ENCODE measurements at regions not wholly inside any gene's neighbourhood (a gene's known extent, or its start where the extent isn't known, plus 50 kb on each side); places are given as distances from the start of the nearest gene placed in this dataset.

DNA sequence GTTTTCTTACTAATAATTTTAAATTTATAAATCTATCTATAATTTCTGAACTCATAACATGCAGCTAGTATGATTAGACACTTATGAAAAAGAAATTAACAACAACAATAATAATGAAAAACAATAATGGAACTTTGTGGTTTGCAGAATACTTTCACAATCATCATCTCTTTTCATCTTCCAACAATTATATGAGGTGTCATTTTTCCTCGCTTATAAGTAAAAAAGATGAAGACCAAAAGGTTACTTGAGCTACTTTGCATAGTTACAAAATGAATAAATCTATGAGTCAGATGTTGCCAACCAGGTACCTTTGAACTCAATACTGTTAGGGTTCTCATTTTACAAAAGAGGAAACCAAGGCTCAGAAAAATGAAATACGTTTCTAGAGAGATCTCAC is 98.5 kb upstream of the ELOVL6 start:
- H3K27ac Mint-ChIP-seq, result no peak overlapping the region
- POLR2A ChIA-PET, result no interaction called here
- peaks cover 6 to 19% (median 12%) of the 10 kb centered on the region in 5 donors for H3K27me3 Mint-ChIP-seq
- H3K4me3 Mint-ChIP-seq, result no peak overlapping the region
- DNase-seq (no peak), ATAC-seq (no peak)
- H3K9me3 Mint-ChIP-seq, result no peaks in the 10 kb centered on the region
- no peaks in the 10 kb centered on the region for H3K4me1 Mint-ChIP-seq
- H3K36me3 Mint-ChIP-seq, result no peaks in the 10 kb centered on the region

DNA sequence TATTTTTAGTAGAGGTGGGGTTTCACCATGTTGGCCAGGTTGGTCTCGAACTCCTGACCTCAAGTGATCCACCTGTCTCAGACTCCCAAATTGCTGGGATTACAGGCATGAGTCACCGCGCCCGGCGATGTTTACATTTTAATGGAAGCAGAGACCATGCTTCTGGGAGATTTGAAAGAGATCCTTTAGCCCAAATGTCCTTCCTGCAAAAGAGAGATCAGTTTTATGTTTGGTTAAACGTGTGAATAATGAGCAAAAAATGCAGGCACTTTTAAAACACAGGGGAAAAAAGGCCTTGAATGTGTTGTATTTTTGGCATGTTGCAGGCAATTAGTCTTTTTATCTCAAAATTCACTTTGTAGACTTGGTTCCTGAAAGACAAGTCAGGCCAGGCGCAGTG is 95.8 kb upstream of the ELOVL6 start:
- H3K9me3 Mint-ChIP-seq, result no peaks in the 10 kb centered on the region
- peaks cover 8 to 16% (median 9%) of the 10 kb centered on the region in 5 donors for H3K27me3 Mint-ChIP-seq
- ATAC-seq (no peak), DNase-seq (no peak)
- no peaks in the 10 kb centered on the region for H3K4me1 Mint-ChIP-seq
- POLR2A ChIA-PET, result no interaction called here
- no peak overlapping the region for H3K4me3 Mint-ChIP-seq
- H3K36me3 Mint-ChIP-seq, result no peaks in the 10 kb centered on the region
- no peak overlapping the region for H3K27ac Mint-ChIP-seq

GRCh38 chr4:110292994-110293744 is 94.8 kb upstream of the ELOVL6 start:
- Mint-ChIP-seq H3K9me3 (no peaks in the 10 kb centered on the region), H3K27ac (no peak overlapping the region), H3K27me3 (peaks cover 9 to 16% (median 10%) of the 10 kb centered on the region in 5 donors), H3K4me3 (no peak overlapping the region), H3K4me1 (no peaks in the 10 kb centered on the region), H3K36me3 (no peaks in the 10 kb centered on the region)
- POLR2A ChIA-PET, result interaction anchor here (0.7 kb wide), 1 partner anchor 71 kb away, joined by 3 read pairs; no protein-coding TSS in a partner anchor
- DNase-seq (no peak), ATAC-seq (no peak)

- H3K9me3 Mint-ChIP-seq, result no peaks in the 10 kb centered on the region
- H3K36me3 Mint-ChIP-seq, result no peaks in the 10 kb centered on the region
- ATAC-seq (no peak), DNase-seq (no peak)
- H3K4me3 Mint-ChIP-seq, result no peak overlapping the region
- H3K27ac Mint-ChIP-seq, result peak overlapping the region in 1 of 10 donors; percentile 43
- POLR2A ChIA-PET, result no interaction called here
- peaks cover 5 to 14% (median 9%) of the 10 kb centered on the region in 5 donors for H3K27me3 Mint-ChIP-seq
- no peaks in the 10 kb centered on the region for H3K4me1 Mint-ChIP-seq
Measured at GRCh38 chr4:110290511-110290910, 92.1 kb upstream of the ELOVL6 start.

GRCh38 chr4:110289601-110290100 is 91.2 kb upstream of the ELOVL6 start:
- POLR2A ChIA-PET, result no interaction called here
- Mint-ChIP-seq H3K9me3 (no peaks in the 10 kb centered on the region), H3K27ac (peak overlapping the region in 1 of 10 donors; percentile 11), H3K36me3 (no peaks in the 10 kb centered on the region), H3K27me3 (peaks cover 5 to 14% (median 9%) of the 10 kb centered on the region in 5 donors), H3K4me1 (no peaks in the 10 kb centered on the region), H3K4me3 (no peak overlapping the region)
- DNase-seq, result no peak
- ATAC-seq, result no peak

DNA sequence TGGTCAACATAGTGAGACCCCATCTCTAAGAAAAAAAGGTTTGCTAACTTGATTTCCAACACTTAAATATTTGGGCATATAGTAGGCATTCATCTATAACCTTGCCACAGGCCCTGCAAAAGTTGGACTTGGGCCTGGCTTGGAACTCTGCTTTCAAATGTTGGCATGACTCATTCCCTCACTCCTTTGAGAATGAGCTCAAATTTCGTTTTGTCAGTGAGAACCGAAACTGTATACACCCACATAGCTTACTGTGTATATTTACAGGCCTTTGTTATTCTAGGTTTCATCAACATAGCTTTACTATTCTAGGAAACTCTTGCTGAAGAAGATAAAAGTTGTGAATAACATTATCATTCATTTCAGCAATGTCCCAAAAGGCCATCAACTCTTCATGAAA is 88.7 kb upstream of the ELOVL6 start:
- Mint-ChIP-seq H3K4me3 (no peak overlapping the region), H3K27ac (no peak overlapping the region), H3K36me3 (no peaks in the 10 kb centered on the region), H3K4me1 (no peaks in the 10 kb centered on the region), H3K27me3 (peaks cover 0 to 4% (median 3%) of the 10 kb centered on the region in 5 donors), H3K9me3 (no peaks in the 10 kb centered on the region)
- POLR2A ChIA-PET, result no interaction called here
- ATAC-seq, result no peak
- no peak for DNase-seq

GRCh38 chr4:110278127-110278526 is 79.7 kb upstream of the ELOVL6 start:
- no peak for DNase-seq
- H3K27ac Mint-ChIP-seq, result no peak overlapping the region
- no peaks in the 10 kb centered on the region for H3K36me3 Mint-ChIP-seq
- peaks cover 0 to 4% (median 0%) of the 10 kb centered on the region in 5 donors for H3K27me3 Mint-ChIP-seq
- POLR2A ChIA-PET, result no interaction called here
- ATAC-seq, result no peak
- H3K4me3 Mint-ChIP-seq, result no peak overlapping the region
- H3K4me1 Mint-ChIP-seq, result no peaks in the 10 kb centered on the region
- peaks cover 0 to 3% (median 0%) of the 10 kb centered on the region in 9 donors for H3K9me3 Mint-ChIP-seq

GRCh38 chr4:110275871-110276270 is 77.5 kb upstream of the ELOVL6 start:
- H3K36me3 Mint-ChIP-seq, result no peaks in the 10 kb centered on the region
- no peak for DNase-seq
- no peaks in the 10 kb centered on the region for H3K4me1 Mint-ChIP-seq
- no peak overlapping the region for H3K4me3 Mint-ChIP-seq
- no peak overlapping the region for H3K27ac Mint-ChIP-seq
- no peak for ATAC-seq
- POLR2A ChIA-PET, result no interaction called here
- H3K27me3 Mint-ChIP-seq, result peaks cover 0 to 4% (median 0%) of the 10 kb centered on the region in 5 donors
- peaks cover 0 to 3% (median 0%) of the 10 kb centered on the region in 9 donors for H3K9me3 Mint-ChIP-seq

GRCh38 chr4:110271986-110272385 is 73.6 kb upstream of the ELOVL6 start:
- Mint-ChIP-seq H3K4me1 (no peaks in the 10 kb centered on the region), H3K4me3 (no peak overlapping the region), H3K27ac (peak overlapping the region in 1 of 10 donors; percentile 21), H3K9me3 (peaks cover 0 to 3% (median 0%) of the 10 kb centered on the region in 9 donors), H3K36me3 (no peaks in the 10 kb centered on the region), H3K27me3 (peaks cover 0 to 2% (median 0%) of the 10 kb centered on the region in 5 donors)
- POLR2A ChIA-PET, result no interaction called here
- no peak for ATAC-seq
- no peak for DNase-seq

- peaks cover 0 to 3% (median 0%) of the 10 kb centered on the region in 9 donors for H3K9me3 Mint-ChIP-seq
- H3K27me3 Mint-ChIP-seq, result peaks cover 0 to 2% (median 0%) of the 10 kb centered on the region in 5 donors
- H3K4me1 Mint-ChIP-seq, result no peaks in the 10 kb centered on the region
- H3K4me3 Mint-ChIP-seq, result no peak overlapping the region
- no peak overlapping the region for H3K27ac Mint-ChIP-seq
- ATAC-seq (no peak), DNase-seq (no peak)
- H3K36me3 Mint-ChIP-seq, result no peaks in the 10 kb centered on the region
- POLR2A ChIA-PET, result no interaction called here
Measured at GRCh38 chr4:110270492-110271197, 72.2 kb upstream of the ELOVL6 start.

DNA sequence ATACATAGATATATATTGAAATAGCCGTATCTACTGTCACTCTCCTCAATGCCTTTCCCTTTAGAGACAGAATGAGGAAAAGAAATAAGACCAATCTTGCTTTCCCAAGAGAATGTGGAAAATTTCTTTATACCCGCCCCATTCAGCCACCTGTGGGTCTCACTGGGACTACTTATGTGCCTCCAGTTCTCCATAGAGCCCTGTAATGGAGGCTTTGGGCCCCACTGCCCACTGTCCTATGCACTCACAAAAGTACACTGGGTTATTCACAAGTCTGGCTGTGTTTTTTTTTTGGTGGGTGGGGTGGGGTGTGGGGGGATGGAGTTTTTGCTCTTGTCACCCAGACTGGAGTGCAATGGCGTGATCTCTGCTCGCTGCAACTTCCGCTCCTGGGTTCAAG is 70.4 kb upstream of the ELOVL6 start:
- Mint-ChIP-seq H3K36me3 (no peaks in the 10 kb centered on the region), H3K27me3 (peaks cover 0 to 2% (median 0%) of the 10 kb centered on the region in 5 donors), H3K9me3 (no peaks in the 10 kb centered on the region), H3K4me1 (no peaks in the 10 kb centered on the region), H3K4me3 (no peak overlapping the region), H3K27ac (no peak overlapping the region)
- DNase-seq (no peak), ATAC-seq (no peak)
- POLR2A ChIA-PET, result no interaction called here

DNA sequence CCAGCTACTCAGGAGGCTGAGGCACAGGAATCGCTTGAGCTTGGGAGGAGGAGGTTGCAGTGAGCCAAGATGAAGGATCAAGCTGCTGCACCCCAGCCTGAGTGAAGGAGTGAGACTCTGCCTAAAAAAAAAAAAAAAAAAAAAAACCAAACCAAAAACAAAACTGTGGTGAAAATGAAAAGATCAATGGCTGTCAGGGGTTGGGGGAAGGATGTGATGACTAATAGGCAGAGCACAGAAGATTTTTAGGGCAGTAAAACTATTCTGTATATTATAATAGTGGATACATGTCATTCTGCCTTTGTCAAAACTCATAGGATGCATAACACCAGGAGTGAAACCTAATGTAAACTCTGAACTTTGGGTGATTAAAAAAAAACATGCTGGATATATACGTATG is 69.9 kb upstream of the ELOVL6 start:
- DNase-seq, result no peak
- H3K9me3 Mint-ChIP-seq, result no peaks in the 10 kb centered on the region
- peaks cover 0 to 2% (median 0%) of the 10 kb centered on the region in 5 donors for H3K27me3 Mint-ChIP-seq
- H3K4me1 Mint-ChIP-seq, result no peaks in the 10 kb centered on the region
- POLR2A ChIA-PET, result no interaction called here
- no peak overlapping the region for H3K27ac Mint-ChIP-seq
- H3K36me3 Mint-ChIP-seq, result no peaks in the 10 kb centered on the region
- ATAC-seq, result no peak
- no peak overlapping the region for H3K4me3 Mint-ChIP-seq

DNA sequence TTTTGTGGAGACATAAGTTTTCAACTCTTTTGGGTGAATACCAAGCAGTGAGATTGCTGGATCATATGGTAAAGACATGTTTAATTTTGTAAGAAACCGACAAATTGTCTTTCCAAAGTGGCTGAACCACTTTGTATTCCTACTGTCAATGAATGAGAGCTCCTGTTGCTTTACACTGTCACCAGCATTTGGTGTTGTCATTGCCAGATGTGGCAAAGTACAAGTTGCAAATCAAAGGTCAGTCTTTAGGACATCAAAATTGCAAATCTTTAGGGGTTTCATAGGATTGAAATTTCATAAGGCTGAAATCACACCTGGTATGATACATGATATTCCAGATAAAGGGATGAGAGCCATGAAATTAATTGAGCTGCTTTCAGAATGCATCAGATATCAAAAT is 67.7 kb upstream of the ELOVL6 start:
- Mint-ChIP-seq H3K27me3 (peaks cover 0 to 2% (median 0%) of the 10 kb centered on the region in 5 donors), H3K4me1 (no peaks in the 10 kb centered on the region), H3K27ac (no peak overlapping the region), H3K4me3 (no peak overlapping the region), H3K36me3 (no peaks in the 10 kb centered on the region), H3K9me3 (peaks cover 0 to 1% (median 0%) of the 10 kb centered on the region in 9 donors)
- ATAC-seq (no peak), DNase-seq (no peak)
- POLR2A ChIA-PET, result no interaction called here
